ENCODE measurements at regions not wholly inside any gene's neighbourhood (a gene's known extent, or its start where the extent isn't known, plus 50 kb on each side); places are given as distances from the start of the nearest gene placed in this dataset.

DNA sequence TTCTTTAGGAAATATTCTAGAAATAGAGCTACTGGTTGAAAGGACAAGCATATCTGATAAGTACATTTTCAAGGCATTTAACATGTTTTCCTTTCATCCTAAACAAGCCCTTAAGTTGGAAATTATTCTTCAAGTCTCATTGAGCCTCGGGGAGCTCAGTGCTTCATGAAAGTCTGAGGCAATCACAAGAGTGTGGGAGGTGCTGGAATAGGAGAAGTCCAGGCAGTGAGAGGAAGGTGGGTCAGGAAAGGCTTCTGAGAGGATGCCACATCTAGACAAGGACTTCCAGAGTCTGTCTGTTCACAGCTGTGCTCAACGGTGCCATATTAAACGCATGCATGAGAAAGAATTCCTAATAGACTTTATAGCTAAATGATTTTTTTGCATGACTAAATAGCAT lies 69.8 kb downstream of the CD83 start:
- DNase-seq, result no peak

- DNase-seq, result no peak
Measured at GRCh38 chr6:14189074-14189473, 71.5 kb downstream of the CD83 start.

DNA sequence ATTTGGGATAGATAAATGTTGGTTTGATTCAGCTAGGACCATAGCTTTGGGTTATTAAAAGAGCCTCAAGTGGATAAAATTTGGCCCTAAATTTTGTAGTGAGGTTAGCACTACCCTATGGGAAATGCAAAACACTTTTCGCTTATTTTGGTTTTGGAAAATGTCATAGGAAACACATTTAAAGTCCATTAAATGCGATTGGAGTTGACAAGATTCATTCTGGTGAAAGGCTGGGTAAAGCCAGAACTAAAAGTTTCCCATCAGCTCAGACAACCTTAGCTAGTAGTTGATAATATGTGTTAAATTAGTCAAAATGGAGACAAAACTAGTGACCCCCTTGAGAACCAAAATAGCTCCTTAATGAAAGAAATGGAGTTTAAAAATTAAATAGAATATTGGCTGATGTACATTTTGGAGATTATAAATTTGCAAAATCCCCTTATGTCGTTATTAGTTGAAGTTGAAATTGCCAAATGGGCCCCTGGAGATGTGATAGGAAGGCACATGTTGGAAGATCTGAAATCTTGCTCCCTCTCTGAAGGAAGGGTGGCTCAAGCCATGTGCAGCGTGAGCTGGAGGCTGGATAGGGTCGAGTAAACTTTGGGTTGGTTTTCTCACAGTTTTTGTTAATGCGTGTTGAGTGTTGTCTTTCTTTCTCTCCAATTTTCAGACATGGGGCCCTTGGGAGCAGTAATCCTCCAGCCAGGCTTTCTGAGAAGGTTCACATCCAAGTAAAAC lies 72.8 kb downstream of the CD83 start:
- DNase-seq, result no peak

- no peak for DNase-seq
Measured at GRCh38 chr6:14190929-14191224, 73.3 kb downstream of the CD83 start.

GRCh38 chr6:14191761-14192160 lies 74.2 kb downstream of the CD83 start:
- DNase-seq, result no peak

GRCh38 chr6:14192216-14192788 lies 74.7 kb downstream of the CD83 start:
- DNase-seq, result no peak

DNA sequence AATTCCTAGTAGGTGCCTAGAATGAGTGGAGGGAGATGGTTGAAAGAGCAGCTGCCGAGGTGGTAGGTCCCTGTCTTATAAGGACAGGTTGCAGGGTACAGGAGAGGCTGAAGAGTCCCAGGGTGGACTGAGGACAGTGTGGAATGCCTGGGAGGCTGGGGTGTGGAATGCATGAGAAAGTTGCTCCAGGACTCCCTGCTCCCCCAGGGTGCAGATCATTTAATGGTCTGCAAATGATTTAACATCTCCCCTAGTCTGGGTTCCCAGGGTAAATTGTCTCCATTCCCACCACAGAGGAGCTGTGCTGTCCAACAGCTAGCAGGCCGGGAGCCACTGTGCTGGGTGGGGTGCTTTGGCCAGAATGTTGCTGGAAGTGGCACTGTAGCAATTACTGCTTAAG lies 76.0 kb downstream of the CD83 start:
- no peak for DNase-seq

- no peak for DNase-seq
Measured at GRCh38 chr6:14194483-14194882, 76.9 kb downstream of the CD83 start.

DNA sequence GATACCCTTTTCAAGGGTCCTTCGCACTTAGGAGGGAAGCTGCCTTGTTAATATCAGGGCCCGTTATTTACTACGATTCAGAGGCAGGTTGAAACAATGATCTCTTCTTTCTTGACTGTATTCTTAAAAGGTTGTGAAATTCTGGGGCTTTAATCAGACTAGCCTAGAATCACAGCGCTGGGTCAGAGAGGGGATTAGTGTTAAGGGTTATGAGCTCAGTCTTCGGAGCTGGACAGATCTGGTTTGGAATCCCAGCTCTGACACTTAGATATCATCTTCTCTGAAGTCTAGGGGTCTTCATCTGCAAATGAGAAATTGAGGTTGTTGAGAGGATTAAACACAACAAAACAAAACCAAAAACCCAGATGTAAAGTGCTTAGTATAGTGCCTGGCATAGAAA lies 77.4 kb downstream of the CD83 start:
- no peak for DNase-seq

DNA sequence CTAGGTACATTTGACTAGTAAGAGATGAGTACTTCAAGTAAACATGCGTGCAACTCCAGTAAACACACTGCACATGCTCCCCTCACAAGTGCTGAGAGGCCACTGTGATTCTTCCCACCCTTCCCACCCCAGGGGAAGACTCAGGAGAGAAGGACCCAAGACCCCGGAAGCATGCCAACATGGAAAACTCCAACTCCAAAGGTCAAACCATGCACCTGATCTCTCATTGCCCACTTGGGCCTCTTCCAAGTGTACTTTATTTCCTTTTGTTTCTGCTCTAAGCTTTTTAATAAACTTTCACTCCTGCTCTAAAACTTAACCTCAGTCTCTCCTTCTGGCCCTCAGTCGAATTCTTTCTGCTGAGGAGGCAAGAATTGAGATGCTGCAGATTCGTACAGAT lies 78.5 kb downstream of the CD83 start:
- no peak for DNase-seq

GRCh38 chr6:14197118-14197517 lies 79.5 kb downstream of the CD83 start:
- DNase-seq, result no peak

DNA sequence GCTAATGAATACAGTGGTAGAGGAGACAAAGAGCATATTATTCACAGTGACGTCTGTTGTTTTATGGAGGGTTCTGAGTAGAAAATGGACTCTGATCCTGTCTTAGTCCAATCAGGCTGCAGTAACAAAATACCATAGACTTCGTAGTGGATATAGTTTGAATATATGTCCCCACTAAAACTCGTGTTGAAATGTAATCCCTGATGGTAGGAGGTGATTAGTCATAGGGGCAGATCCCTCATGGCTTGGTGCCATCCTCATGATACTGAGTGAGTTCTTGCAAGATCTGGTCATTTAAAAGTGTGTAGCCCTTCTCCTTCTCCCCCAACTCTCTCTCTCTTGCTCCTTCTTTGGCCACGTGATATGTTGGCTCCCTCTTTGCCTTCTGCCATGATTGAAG lies 82.5 kb downstream of the CD83 start:
- DNase-seq, result no peak

- no peak for DNase-seq
Measured at GRCh38 chr6:14202947-14203346, 85.4 kb downstream of the CD83 start.

- DNase-seq, result no peak
Measured at GRCh38 chr6:14206391-14206790, 88.8 kb downstream of the CD83 start.

DNA sequence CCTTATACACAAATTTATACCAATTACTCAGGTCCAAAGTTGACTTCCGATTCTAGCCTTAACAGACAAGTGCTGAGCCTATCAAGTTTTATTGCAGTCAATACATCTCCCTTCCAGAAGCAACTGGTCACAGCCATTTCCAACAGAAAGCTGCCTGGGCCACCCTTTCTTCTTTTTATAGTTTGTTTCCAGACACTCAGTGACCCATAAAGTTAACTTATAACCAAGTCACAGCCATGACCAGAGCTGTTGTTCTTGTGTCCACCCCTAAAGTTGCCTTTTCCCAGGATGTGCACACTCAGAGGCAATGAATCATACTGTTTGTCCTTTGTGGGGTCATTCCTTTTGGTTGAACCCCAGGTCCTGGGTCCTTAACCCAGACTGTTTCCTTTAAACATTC lies 89.9 kb downstream of the CD83 start:
- no peak for DNase-seq

DNA sequence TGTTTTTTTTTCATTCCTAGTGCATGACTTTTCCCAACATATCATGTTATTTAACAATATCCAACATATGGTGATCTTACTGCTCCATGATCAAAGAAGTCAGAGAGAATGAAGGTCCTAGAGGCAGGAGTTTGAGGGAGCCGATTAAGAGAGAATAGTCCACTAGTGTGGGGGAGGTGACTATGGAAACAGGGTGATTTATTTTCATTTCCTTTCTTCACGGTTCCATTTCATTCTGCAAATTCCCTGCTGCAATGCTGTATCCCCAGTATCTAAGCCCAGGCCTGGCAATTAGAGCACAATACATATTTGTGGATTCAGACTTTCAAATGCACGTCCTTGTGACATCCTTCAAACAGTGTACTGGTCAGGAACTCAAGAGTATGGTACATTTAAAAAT lies 91.4 kb downstream of the CD83 start:
- DNase-seq, result no peak

- no peak for DNase-seq
Measured at GRCh38 chr6:14210077-14210476, 92.5 kb downstream of the CD83 start.

DNA sequence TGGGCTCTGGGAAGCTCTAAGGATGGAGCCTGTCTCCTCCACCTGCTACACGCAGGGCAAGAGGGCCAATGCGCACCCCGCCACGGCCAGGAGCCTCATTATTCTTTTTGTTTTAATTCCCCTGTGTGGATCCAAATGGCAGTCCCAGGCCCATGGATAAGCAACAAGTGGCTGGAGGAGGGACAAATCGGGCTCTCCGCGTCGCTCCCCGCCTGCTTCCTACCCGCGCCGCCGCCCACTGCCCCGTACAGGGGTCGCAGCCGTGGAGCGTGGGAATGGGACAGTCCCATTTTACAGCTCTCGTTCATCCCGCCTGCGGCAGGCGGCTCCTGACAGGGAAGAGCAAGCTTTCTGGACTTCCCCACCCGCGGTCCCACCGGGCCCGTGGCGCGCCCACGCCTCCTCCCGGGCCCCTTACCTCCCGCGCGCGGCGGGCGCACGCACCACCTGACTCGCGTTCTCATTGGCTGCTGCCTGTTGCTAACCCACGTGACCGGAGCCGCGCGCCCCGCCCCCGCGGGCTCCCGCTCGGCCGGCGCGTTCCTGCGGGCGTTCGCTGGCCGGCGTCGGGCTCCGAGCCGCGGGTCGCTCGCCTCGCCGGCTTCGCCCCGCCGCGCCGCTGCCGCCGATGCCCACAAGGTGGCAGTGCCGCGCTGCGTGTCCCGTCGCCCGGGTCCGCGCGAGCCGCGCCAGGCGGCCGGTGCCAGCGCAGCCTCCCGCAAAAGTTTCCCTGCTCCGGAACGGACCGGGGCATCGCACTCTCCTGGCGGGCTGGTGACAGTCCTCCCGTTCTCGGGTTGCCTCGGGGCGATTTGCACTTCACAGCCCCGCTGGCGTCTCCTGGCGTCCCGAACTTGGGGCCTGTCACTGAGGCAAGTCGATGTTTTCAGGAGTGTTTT lies 93.3 kb downstream of the CD83 start:
- DNase-seq, result peak in 55 of 56 donors; percentile 35 to 95 (median 85)

- DNase-seq, result peak in 22 of 56 donors; percentile 3 to 65 (median 39)
Measured at GRCh38 chr6:14211562-14211942, 94.0 kb downstream of the CD83 start.

- no peak for DNase-seq
Measured at GRCh38 chr6:14212020-14212419, 94.4 kb downstream of the CD83 start.

DNA sequence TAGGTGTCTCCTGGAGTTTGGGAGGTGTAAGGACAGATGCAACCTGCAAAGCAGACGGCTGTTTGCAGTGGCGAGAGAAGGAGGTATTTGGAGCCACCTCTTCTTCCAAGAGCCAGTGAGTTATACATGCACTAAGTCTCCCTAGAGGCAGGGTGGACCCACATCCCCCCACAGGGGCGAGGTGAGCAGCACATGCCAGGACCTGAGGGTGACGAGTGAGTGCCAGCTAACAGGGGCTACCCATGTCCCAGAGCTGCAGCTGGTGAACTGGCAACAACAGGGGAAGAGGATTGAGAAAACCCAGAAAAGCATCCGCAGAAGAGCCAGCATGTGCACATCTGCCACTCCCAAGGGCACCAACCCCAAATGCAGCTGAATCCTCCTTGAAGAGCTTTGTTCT lies 95.1 kb downstream of the CD83 start:
- DNase-seq, result no peak

GRCh38 chr6:14216946-14217684 lies 99.5 kb downstream of the CD83 start:
- DNase-seq, result no peak

Data from nucleus accumbens (tissue), 56 donors.